H1 (cell line): ENCODE measurements at regions not wholly inside any gene's neighbourhood (a gene's known extent, or its start where the extent isn't known, plus 50 kb on each side); places are given as distances from the start of the nearest gene placed in this dataset.

Source experiments
- CHD7 ChIP-seq: fragments of 300-600 bp; sonication (generic); IDR thresholded peaks from 2 replicates; pipeline ENCODE4 v1.7.1; 2012; ENCODE audit warnings: low read length, moderate library complexity, mild to moderate bottlenecking, inconsistent platforms; ENCODE audit not compliant: insufficient replicate concordance
- CTBP2 ChIP-seq: IDR thresholded peaks from 2 replicates; pipeline ENCODE4 v1.7.0; 2011; ENCODE audit warnings: borderline replicate concordance, mild to moderate bottlenecking, moderate library complexity, mixed read lengths, low read length; ENCODE audit not compliant: insufficient read depth, insufficient read length
- E2F6 ChIP-seq: IDR thresholded peaks from 2 replicates; pipeline ENCODE4 v1.6.1; 2012; ENCODE audit warnings: inconsistent platforms
- GTF2F1 ChIP-seq: IDR thresholded peaks from 2 replicates; pipeline ENCODE4 v1.6.1; 2012; ENCODE audit warnings: low read depth, low read length, improper control_type of control experiment, borderline replicate concordance
- JUN ChIP-seq: IDR thresholded peaks from 2 replicates; pipeline ENCODE4 v1.6.1; 2011; ENCODE audit warnings: low read depth, mild to moderate bottlenecking, improper control_type of control experiment, low read length
- PHF8 ChIP-seq: fragments of 200-600 bp; sonication (generic); conservative IDR thresholded peaks from 2 replicates; pipeline ENCODE4 v1.7.1; 2012; ENCODE audit warnings: low read depth, mild to moderate bottlenecking, inconsistent platforms, low read length, moderate library complexity
- SP2 ChIP-seq: IDR thresholded peaks from 2 replicates; pipeline ENCODE4 v1.6.1; 2012; ENCODE audit warnings: mild to moderate bottlenecking, low read length, inconsistent platforms
- SRF ChIP-seq: IDR thresholded peaks from 2 replicates; pipeline ENCODE4 v1.6.1; 2011; ENCODE audit warnings: mild to moderate bottlenecking, low read depth, low read length, moderate library complexity
- YY1 ChIP-seq: IDR thresholded peaks from 2 replicates; pipeline ENCODE4 v1.6.1; 2011; ENCODE audit warnings: low read depth, mild to moderate bottlenecking, low read length

GRCh38 chrX:39896951-39897740, 200.6 kb downstream of the BCOR start (continued):
- no peak for TF ChIP-seq CHD7
- TF ChIP-seq PHF8: no peak
- no peak for TF ChIP-seq SRF
- no peak for TF ChIP-seq E2F6
- no peak for TF ChIP-seq SP2
- no peak for TF ChIP-seq JUN
- TF ChIP-seq CTBP2: no peak
- no peak for TF ChIP-seq YY1
- TF ChIP-seq GTF2F1: no peak
